ENCODE measurements at regions not wholly inside any gene's neighbourhood (a gene's known extent, or its start where the extent isn't known, plus 50 kb on each side); places are given as distances from the start of the nearest gene placed in this dataset.

DNA sequence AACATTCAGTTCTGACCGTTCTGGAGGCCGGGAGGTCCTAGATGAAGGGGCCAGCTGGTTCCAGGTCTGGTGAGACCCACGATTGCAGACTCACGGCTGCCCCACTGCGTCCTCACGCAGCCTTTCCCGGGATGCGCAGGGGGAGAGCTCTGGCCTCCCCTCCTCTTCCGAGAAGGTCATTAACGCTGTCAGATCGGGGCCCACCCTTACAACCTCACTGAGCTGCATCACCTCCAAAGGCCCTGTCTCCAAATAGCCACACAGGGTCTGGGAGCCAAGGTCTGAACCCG is 66.6 kb upstream of the PPP1R26 start:
- Histone ChIP-seq H3K4me1 (ENCODE audit: control insufficient read depth, insufficient read depth, low read length, poor library complexity, severe bottlenecking) (no peaks in the 10 kb centered on the region), H3K36me3 (ENCODE audit: control insufficient read depth, insufficient read depth, low read length) (no peaks in the 10 kb centered on the region), H3K4me3 (ENCODE audit: extremely low read depth, insufficient read depth, low read length, poor library complexity, severe bottlenecking) (no peak overlapping the region), H3K9me3 (ENCODE audit: control insufficient read depth, low read length) (no peaks in the 10 kb centered on the region), H3K27ac (ENCODE audit: low read depth, low read length, severe bottlenecking) (no peak overlapping the region)
- 79 to 90% methylated on average over 11 to 12 of the region's 12 CpGs for WGBS, 2 experiments (ENCODE audit: insufficient coverage in 2 of 2)

DNA sequence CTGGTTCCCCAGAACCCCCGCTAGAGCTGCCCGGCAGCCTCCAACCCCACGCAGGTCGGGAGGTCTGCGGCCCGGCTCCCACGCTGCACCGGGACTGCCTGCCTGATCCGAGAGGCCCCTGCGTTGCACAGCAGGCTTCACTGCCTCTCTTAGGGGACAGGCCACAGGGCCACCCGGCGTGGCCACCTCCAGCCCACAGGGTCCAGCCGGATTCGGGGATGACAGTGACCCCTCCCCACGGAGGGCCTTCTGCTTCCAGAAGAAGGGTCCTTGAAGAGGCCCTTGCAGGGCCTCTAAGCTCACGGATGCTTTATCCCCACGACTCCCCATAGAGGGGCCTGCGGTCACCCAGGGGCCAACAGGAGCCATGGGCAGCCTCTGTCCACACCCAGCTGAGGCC is 66.1 kb upstream of the PPP1R26 start:
- no peaks in the 10 kb centered on the region for H3K36me3 ChIP-seq (ENCODE audit: control insufficient read depth, insufficient read depth, low read length)
- H3K9me3 ChIP-seq (ENCODE audit: control insufficient read depth, low read length): no peaks in the 10 kb centered on the region
- H3K27ac ChIP-seq (ENCODE audit: low read depth, low read length, severe bottlenecking): no peak overlapping the region
- no peaks in the 10 kb centered on the region for H3K4me1 ChIP-seq (ENCODE audit: control insufficient read depth, insufficient read depth, low read length, poor library complexity, severe bottlenecking)
- H3K4me3 ChIP-seq (ENCODE audit: extremely low read depth, insufficient read depth, low read length, poor library complexity, severe bottlenecking): no peak overlapping the region
- WGBS, 2 experiments (ENCODE audit: insufficient coverage in 2 of 2): 91 to 99% methylated on average over 16 to 18 of the region's 18 CpGs

DNA sequence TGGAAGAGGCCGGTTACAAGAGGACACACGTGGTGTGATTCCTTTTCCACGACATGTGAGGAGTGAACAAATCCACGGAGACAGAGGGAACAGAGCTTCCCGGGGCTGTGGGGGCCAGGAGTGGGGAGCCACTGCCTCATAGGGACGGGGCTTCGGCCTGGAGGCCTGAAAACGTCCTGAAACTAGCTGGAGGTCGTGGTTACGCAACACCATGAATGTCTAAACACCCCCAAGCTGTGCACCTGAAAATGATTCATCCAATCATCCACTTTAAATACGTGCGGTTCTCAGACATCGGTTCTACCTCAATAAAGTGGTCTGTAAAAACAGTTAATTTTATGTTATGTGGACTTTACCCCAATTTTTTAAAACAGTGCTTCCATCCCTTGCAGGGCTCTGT is 65.3 kb upstream of the PPP1R26 start:
- WGBS, 2 experiments (ENCODE audit: insufficient coverage in 2 of 2): 79 to 82% methylated on average over 10 of the region's 13 CpGs
- no peaks in the 10 kb centered on the region for H3K9me3 ChIP-seq (ENCODE audit: control insufficient read depth, low read length)
- H3K36me3 ChIP-seq (ENCODE audit: control insufficient read depth, insufficient read depth, low read length): no peaks in the 10 kb centered on the region
- H3K27ac ChIP-seq (ENCODE audit: low read depth, low read length, severe bottlenecking): no peak overlapping the region
- no peaks in the 10 kb centered on the region for H3K4me1 ChIP-seq (ENCODE audit: control insufficient read depth, insufficient read depth, low read length, poor library complexity, severe bottlenecking)
- no peak overlapping the region for H3K4me3 ChIP-seq (ENCODE audit: extremely low read depth, insufficient read depth, low read length, poor library complexity, severe bottlenecking)

GRCh38 chr9:135415586-135415985 is 64.0 kb upstream of the PPP1R26 start:
- 92% methylated on average over 9 to 10 of the region's 10 CpGs for WGBS, 2 experiments (ENCODE audit: insufficient coverage in 2 of 2)
- Histone ChIP-seq H3K4me3 (ENCODE audit: extremely low read depth, insufficient read depth, low read length, poor library complexity, severe bottlenecking) (no peak overlapping the region), H3K36me3 (ENCODE audit: control insufficient read depth, insufficient read depth, low read length) (no peaks in the 10 kb centered on the region), H3K27ac (ENCODE audit: low read depth, low read length, severe bottlenecking) (no peak overlapping the region), H3K9me3 (ENCODE audit: control insufficient read depth, low read length) (no peaks in the 10 kb centered on the region), H3K4me1 (ENCODE audit: control insufficient read depth, insufficient read depth, low read length, poor library complexity, severe bottlenecking) (no peaks in the 10 kb centered on the region)

DNA sequence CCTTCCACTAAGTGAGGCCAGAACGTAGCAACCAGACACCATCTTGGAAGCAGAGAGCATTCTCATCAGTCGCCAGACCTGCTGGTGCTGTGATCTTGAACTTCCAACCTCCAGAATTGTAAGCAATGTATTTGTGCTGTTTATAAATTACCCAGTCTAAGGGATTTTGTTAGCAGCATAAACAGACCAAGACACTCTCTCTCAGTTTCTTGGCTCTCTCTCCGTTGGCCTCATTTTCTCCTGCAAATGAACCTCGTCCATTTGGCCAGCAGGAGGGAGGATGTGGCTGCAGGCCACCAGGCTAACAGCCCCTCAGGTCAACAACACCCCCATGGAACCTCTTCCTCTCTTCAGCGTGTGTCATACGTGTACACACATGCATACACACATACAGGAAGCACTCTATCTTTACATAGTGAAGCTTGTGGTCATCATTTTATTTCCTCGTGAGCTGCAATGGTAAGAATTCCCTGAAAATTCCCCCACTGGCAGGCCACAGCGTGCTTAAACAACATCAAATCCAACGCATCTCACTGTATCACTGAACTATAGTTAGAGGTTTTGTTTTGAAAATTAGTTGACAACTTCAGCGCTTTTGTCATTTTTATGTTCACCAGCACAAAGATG is 62.8 kb upstream of the PPP1R26 start:
- 73 to 94% methylated on average over 6 to 7 of the region's 10 CpGs for WGBS, 2 experiments (ENCODE audit: insufficient coverage in 2 of 2)
- no peaks in the 10 kb centered on the region for H3K9me3 ChIP-seq (ENCODE audit: control insufficient read depth, low read length)
- no peaks in the 10 kb centered on the region for H3K36me3 ChIP-seq (ENCODE audit: control insufficient read depth, insufficient read depth, low read length)
- no peak overlapping the region for H3K27ac ChIP-seq (ENCODE audit: low read depth, low read length, severe bottlenecking)
- H3K4me3 ChIP-seq (ENCODE audit: extremely low read depth, insufficient read depth, low read length, poor library complexity, severe bottlenecking): no peak overlapping the region
- H3K4me1 ChIP-seq (ENCODE audit: control insufficient read depth, insufficient read depth, low read length, poor library complexity, severe bottlenecking): no peaks in the 10 kb centered on the region

DNA sequence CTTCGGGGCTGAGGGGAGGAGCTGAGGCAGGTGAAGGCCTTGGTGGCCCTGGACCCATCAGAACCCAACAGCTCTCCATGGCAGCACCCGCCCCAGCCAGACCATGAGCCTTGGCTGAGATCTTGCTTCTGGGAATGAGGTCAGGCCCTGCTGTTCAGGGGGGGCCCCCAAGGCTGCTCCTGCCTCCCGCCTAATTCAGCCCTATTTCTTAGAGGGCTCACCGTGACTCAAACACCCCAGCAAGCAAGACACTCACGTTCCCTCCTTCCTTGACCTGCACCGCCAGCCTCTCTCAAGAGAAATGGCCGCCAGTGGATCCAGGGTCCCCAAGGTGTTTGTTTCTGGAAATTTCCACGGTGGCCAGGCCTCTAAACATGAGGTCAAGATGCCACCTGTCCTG is 61.4 kb upstream of the PPP1R26 start:
- Histone ChIP-seq H3K9me3 (ENCODE audit: control insufficient read depth, low read length) (peaks cover 4% of the 10 kb centered on the region), H3K36me3 (ENCODE audit: control insufficient read depth, insufficient read depth, low read length) (no peaks in the 10 kb centered on the region), H3K4me3 (ENCODE audit: extremely low read depth, insufficient read depth, low read length, poor library complexity, severe bottlenecking) (no peak overlapping the region), H3K4me1 (ENCODE audit: control insufficient read depth, insufficient read depth, low read length, poor library complexity, severe bottlenecking) (no peaks in the 10 kb centered on the region), H3K27ac (ENCODE audit: low read depth, low read length, severe bottlenecking) (no peak overlapping the region)
- 84 to 87% methylated on average over 7 of the region's 8 CpGs for WGBS, 2 experiments (ENCODE audit: insufficient coverage in 2 of 2)

GRCh38 chr9:135419106-135419505 is 60.5 kb upstream of the PPP1R26 start:
- 81% methylated on average over 1 of the region's 3 CpGs; no CpG with 5 or more reads in 1 of the 2 experiments for WGBS, 2 experiments (ENCODE audit: insufficient coverage in 2 of 2)
- H3K27ac ChIP-seq (ENCODE audit: low read depth, low read length, severe bottlenecking): no peak overlapping the region
- no peaks in the 10 kb centered on the region for H3K4me1 ChIP-seq (ENCODE audit: control insufficient read depth, insufficient read depth, low read length, poor library complexity, severe bottlenecking)
- peaks cover 11% of the 10 kb centered on the region for H3K9me3 ChIP-seq (ENCODE audit: control insufficient read depth, low read length)
- H3K4me3 ChIP-seq (ENCODE audit: extremely low read depth, insufficient read depth, low read length, poor library complexity, severe bottlenecking): no peak overlapping the region
- no peaks in the 10 kb centered on the region for H3K36me3 ChIP-seq (ENCODE audit: control insufficient read depth, insufficient read depth, low read length)

DNA sequence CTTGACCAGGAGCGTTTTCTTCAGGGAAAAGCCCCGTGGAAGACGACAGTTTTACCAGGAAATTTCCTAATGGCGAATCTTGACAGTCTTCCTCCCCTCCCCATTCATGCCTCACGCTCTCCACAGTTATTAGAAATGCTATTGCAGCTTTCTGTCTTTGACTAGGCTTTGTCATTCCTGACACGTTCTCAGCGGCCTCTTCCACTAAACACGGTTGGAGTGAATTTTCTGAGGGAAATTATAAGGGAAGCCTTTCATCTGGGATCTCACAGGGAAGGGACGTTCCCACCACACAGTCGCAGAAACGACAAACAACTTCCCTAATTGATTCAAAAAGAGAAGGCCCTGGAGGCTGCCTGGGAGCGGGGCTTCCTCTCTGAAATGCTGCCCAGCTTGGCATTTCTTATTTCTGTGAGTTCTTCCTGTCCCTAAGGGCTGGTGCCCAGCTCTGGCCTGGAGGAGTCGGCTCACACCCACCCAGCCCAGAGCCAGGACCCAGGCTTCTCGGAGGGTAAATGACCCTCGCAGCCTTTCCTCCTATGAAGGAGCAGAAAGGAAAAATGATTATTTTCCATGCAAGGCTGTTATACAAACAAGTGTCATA is 57.1 kb upstream of the PPP1R26 start:
- H3K27ac ChIP-seq (ENCODE audit: low read depth, low read length, severe bottlenecking): no peak overlapping the region
- WGBS, 2 experiments (ENCODE audit: insufficient coverage in 2 of 2): 91 to 94% methylated on average over 12 to 14 of the region's 15 CpGs
- no peaks in the 10 kb centered on the region for H3K4me1 ChIP-seq (ENCODE audit: control insufficient read depth, insufficient read depth, low read length, poor library complexity, severe bottlenecking)
- no peaks in the 10 kb centered on the region for H3K36me3 ChIP-seq (ENCODE audit: control insufficient read depth, insufficient read depth, low read length)
- peaks cover 11% of the 10 kb centered on the region for H3K9me3 ChIP-seq (ENCODE audit: control insufficient read depth, low read length)
- no peak overlapping the region for H3K4me3 ChIP-seq (ENCODE audit: extremely low read depth, insufficient read depth, low read length, poor library complexity, severe bottlenecking)

GRCh38 chr9:135423725-135424124 is 55.9 kb upstream of the PPP1R26 start:
- Histone ChIP-seq H3K4me1 (ENCODE audit: control insufficient read depth, insufficient read depth, low read length, poor library complexity, severe bottlenecking) (no peaks in the 10 kb centered on the region), H3K27ac (ENCODE audit: low read depth, low read length, severe bottlenecking) (no peak overlapping the region), H3K36me3 (ENCODE audit: control insufficient read depth, insufficient read depth, low read length) (no peaks in the 10 kb centered on the region), H3K4me3 (ENCODE audit: extremely low read depth, insufficient read depth, low read length, poor library complexity, severe bottlenecking) (no peak overlapping the region), H3K9me3 (ENCODE audit: control insufficient read depth, low read length) (peaks cover 16% of the 10 kb centered on the region)
- WGBS, 2 experiments (ENCODE audit: insufficient coverage in 2 of 2): 85 to 100% methylated on average over 1 to 8 of the region's 9 CpGs
